ENCODE measurements at regions not wholly inside any gene's neighbourhood (a gene's known extent, or its start where the extent isn't known, plus 50 kb on each side); places are given as distances from the start of the nearest gene placed in this dataset.
"Not testable (repeated sequence)": the region's sequence is repeated elsewhere in the genome, so short reads cannot be mapped to it uniquely, and the experiment has no call there.

- TF ChIP-seq CTCF, POLR2AphosphoS5, POLR2A, EP300 (IDR thresholded peaks at IDR 0.05): not testable (repeated sequence)
These were observed 270.0 kb downstream of the BTG1 start for GRCh38 chr12:91875671-91876070.

Data from sigmoid colon (tissue), 4 donors.